HCT116 (cell line): ENCODE measurements at regions not wholly inside any gene's neighbourhood (a gene's known extent, or its start where the extent isn't known, plus 50 kb on each side); places are given as distances from the start of the nearest gene placed in this dataset.

Experiments used
- ATAC-seq: fragments of 200-7000 bp; cut with Tn5 transposase; 2 replicates; pipeline ENCODE4 v1.9.1; 2020; ENCODE audit warnings: mild to moderate bottlenecking, moderate library complexity
- BruUV-seq: library from RNA; stranded (reverse); fragments of 400-500 nt; replicated peaks from 2 replicates; lab custom pipeline; 2021; lab: Mats Ljungman, UMichigan
- CTCF ChIA-PET: fragments of 300-600 bp; sonication (Branson Sonifier 250); formaldehyde crosslinking; loops from one replicate; lab custom pipeline; 2021; ENCODE audit warnings: antibody characterized with exemption; lab: Charles Lee
- POLR2A ChIA-PET: fragments of 300-600, 350-600 bp; sonication (Branson Sonifier 250); formaldehyde crosslinking; loops from one replicate; lab custom pipeline; 2021; ENCODE audit warnings: antibody characterized with exemption; lab: Charles Lee
- RAD21 ChIA-PET, 2 experiments: fragments of 300-600 bp; sonication (Branson Sonifier 250); formaldehyde crosslinking; loops; one replicate each; lab custom pipeline; 2023; ENCODE audit warnings: low total read pairs in 2 of 2; ENCODE audit not compliant: uncharacterized antibody in 2 of 2, unreplicated experiment in 2 of 2, low non-redundant PET in 1 of 2; lab: Charles Lee
- DNase-seq: peaks from one replicate; pipeline ENCODE4 v3.0.0-alpha.2; 2010; ENCODE audit warnings: low read depth, low spot score
- H2AFZ ChIP-seq: fragments of 200-600 bp; shearing (Covaris generic), sonication (generic); 2 replicates; pipeline ENCODE4 v1.6.1; 2017; ENCODE audit warnings: low read depth, mixed run types, mixed read lengths, antibody characterized with exemption, low read length; ENCODE audit not compliant: poor library complexity, severe bottlenecking
- H3K27ac ChIP-seq: 2 replicates; pipeline ENCODE4 v1.5.1; 2012; ENCODE audit warnings: low read depth, low read length
- H3K27me3 ChIP-seq: fragments of 200-600 bp; sonication (generic); 2 replicates; pipeline ENCODE4 v1.6.1; 2016; ENCODE audit warnings: mixed run types, low read length, mixed read lengths; ENCODE audit not compliant: insufficient read depth
- H3K36me3 ChIP-seq, 2 experiments: fragments of 200-500 bp in 1 of 2; fragments of 200-600 bp in 1 of 2; sonication (Bioruptor generic) in 1 of 2; sonication (generic) in 1 of 2; 2 replicates each; pipeline versions ENCODE4 v1.5.1 to v1.6.1; 2014 to 2016; ENCODE audit warnings: low read length in 2 of 2, inconsistent platforms in 1 of 2, mixed read lengths in 1 of 2, mixed run types in 1 of 2; ENCODE audit not compliant: insufficient read depth in 2 of 2, control insufficient read depth in 1 of 2
- H3K4me1 ChIP-seq, 2 experiments: fragments of 200-600 bp in 1 of 2; sonication (generic) in 1 of 2; 2 replicates each; pipeline versions ENCODE4 v1.5.1 to v1.6.1; 2012 to 2017; ENCODE audit warnings: low read length in 2 of 2, inconsistent platforms in 1 of 2, mild to moderate bottlenecking in 1 of 2, mixed read lengths in 1 of 2, mixed run types in 1 of 2, moderate library complexity in 1 of 2; ENCODE audit not compliant: insufficient read depth in 2 of 2, control insufficient read depth in 1 of 2
- H3K4me2 ChIP-seq: fragments of 200-600 bp; sonication (generic); 2 replicates; pipeline ENCODE4 v1.6.1; 2017; ENCODE audit warnings: mixed run types, low read length, mixed read lengths
- H3K4me3 ChIP-seq, 2 experiments: fragments of 200-600 bp in 1 of 2; sonication (generic) in 1 of 2; replicated peaks in 1 of 2; 2 replicates each; pipeline ENCODE4 v1.5.1; 2011 to 2016; ENCODE audit warnings: low read length in 2 of 2, control low read depth in 1 of 2, low read depth in 1 of 2, mild to moderate bottlenecking in 1 of 2, mixed read lengths in 1 of 2, mixed run types in 1 of 2
- H3K79me2 ChIP-seq: fragments of 200-600 bp; sonication (generic); 2 replicates; pipeline ENCODE4 v1.6.1; 2017; ENCODE audit warnings: mild to moderate bottlenecking, mixed run types, low read length, moderate library complexity, mixed read lengths; ENCODE audit not compliant: insufficient read depth
- H3K9ac ChIP-seq: fragments of 200-600 bp; sonication (generic); 2 replicates; pipeline ENCODE4 v1.6.1; 2016; ENCODE audit warnings: low read length, mixed read lengths
- H3K9me2 ChIP-seq: fragments of 200-600 bp; sonication (generic), shearing (Covaris generic); 2 replicates; pipeline ENCODE4 v1.6.1; 2017; ENCODE audit warnings: mixed run types, mild to moderate bottlenecking, moderate library complexity; ENCODE audit not compliant: insufficient read depth
- H3K9me3 ChIP-seq, 2 experiments: fragments of 200-500 bp in 1 of 2; fragments of 200-600 bp in 1 of 2; sonication (Bioruptor generic) in 1 of 2; sonication (generic) in 1 of 2; 2 replicates each; pipeline ENCODE4 v1.6.1; 2014 to 2017; ENCODE audit warnings: low read length in 2 of 2, mixed read lengths in 2 of 2, inconsistent platforms in 1 of 2, low read depth in 1 of 2, mild to moderate bottlenecking in 1 of 2, mixed run types in 1 of 2, moderate library complexity in 1 of 2; ENCODE audit not compliant: control insufficient read depth in 1 of 2, insufficient read depth in 1 of 2
- H4K20me1 ChIP-seq: fragments of 200-600 bp; sonication (generic), shearing (Covaris generic); 2 replicates; pipeline ENCODE4 v1.6.1; 2017; ENCODE audit warnings: mixed run types, mild to moderate bottlenecking, moderate library complexity; ENCODE audit not compliant: insufficient read depth
- CBX3 ChIP-seq: IDR thresholded peaks from 2 replicates; pipeline ENCODE4 v1.6.1; 2012; ENCODE audit warnings: low read depth
- EZH2phosphoT487 ChIP-seq: fragments of 200-600 bp; IDR thresholded peaks from 2 replicates; pipeline ENCODE4 v1.6.1; 2018; ENCODE audit warnings: antibody characterized with exemption, borderline replicate concordance
- FOSL1 ChIP-seq: IDR thresholded peaks from 2 replicates; pipeline ENCODE4 v1.6.1; 2012; ENCODE audit warnings: low read depth
- JUND ChIP-seq: IDR thresholded peaks from 2 replicates; pipeline ENCODE4 v1.6.1; 2012
- POLR2A ChIP-seq: IDR thresholded peaks from 2 replicates; pipeline ENCODE4 v1.7.0; 2011; ENCODE audit warnings: borderline replicate concordance; ENCODE audit not compliant: insufficient read depth, insufficient read length; ENCODE audit errors: extremely low read depth
- SP1 ChIP-seq: IDR thresholded peaks from 2 replicates; pipeline ENCODE4 v1.6.1; 2012; ENCODE audit warnings: low read depth
- SRF ChIP-seq: IDR thresholded peaks from 2 replicates; pipeline ENCODE4 v1.6.1; 2012; ENCODE audit warnings: low read depth
- TCF7L2 ChIP-seq: IDR thresholded peaks from 2 replicates; pipeline ENCODE4 v1.7.0; 2011; ENCODE audit warnings: borderline replicate concordance, inconsistent platforms; ENCODE audit not compliant: insufficient read depth, insufficient read length; ENCODE audit errors: extremely low read depth
- YY1 ChIP-seq: IDR thresholded peaks from 2 replicates; pipeline ENCODE4 v1.6.1; 2011; ENCODE audit warnings: low read length, low read depth, moderate library complexity, mild to moderate bottlenecking; ENCODE audit not compliant: insufficient replicate concordance; ENCODE audit errors: extremely low read depth
- ZFX ChIP-seq: fragments of 450-650 bp; IDR thresholded peaks from 2 replicates; pipeline ENCODE4 v1.6.1; 2017
- ZNF274 ChIP-seq: fragments of 200-500 bp; sonication (Bioruptor generic); IDR thresholded peaks from 2 replicates; pipeline ENCODE4 v1.6.1; 2014; ENCODE audit warnings: mild to moderate bottlenecking, low read depth, low read length, inconsistent platforms
- intact Hi-C: fragments of 100-400 bp; cut with micrococcal nuclease; formaldehyde crosslinking; loops from 2 replicates; pipeline ENCODE4 v1.10.0; 2022
- TF ChIP-seq, protein P1 (sequence below), 3 experiments: fragments of 200-600 bp in 1 of 3; sonication (generic) in 1 of 3; IDR thresholded peaks in 2 of 3; conservative IDR thresholded peaks in 1 of 3; 2 replicates each; pipeline ENCODE4 v1.5.1; 2012 to 2017; ENCODE audit warnings: low read depth in 2 of 3, low read length in 2 of 3, antibody characterized with exemption in 1 of 3, borderline replicate concordance in 1 of 3, control low read depth in 1 of 3, mild to moderate bottlenecking in 1 of 3, mixed read lengths in 1 of 3, mixed run types in 1 of 3, moderate library complexity in 1 of 3; ENCODE audit not compliant: insufficient read depth in 1 of 3
- TF ChIP-seq, protein P2 (sequence below): IDR thresholded peaks from 2 replicates; pipeline ENCODE4 v1.6.1; 2012
- TF ChIP-seq, protein P3 (sequence below): IDR thresholded peaks from 2 replicates; pipeline ENCODE4 v1.6.1; 2012; ENCODE audit warnings: low read depth
- TF ChIP-seq, protein P4 (sequence below): IDR thresholded peaks from 2 replicates; pipeline ENCODE4 v1.6.1; 2012

DNA sequence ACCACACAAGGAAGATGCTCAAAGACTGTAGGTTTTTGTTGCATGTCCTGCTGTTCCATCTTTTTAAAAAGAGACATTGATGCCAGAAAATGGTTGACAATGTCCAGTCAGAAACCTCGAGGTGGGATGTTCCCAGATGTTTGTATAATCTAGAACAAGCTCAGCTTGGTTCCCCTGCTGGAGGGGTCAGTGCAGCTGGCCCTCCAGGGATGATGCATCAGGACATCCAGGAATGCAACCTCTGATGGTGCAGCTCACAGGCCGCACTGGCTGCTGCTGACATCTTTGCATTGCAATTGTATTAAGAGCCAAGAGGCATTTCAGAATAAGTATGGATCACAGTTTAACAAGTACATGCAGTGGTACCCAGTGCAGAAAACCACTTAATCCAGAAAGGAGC lies 122.4 kb downstream of the MED10 start:
- ChIA-PET RAD21 (no interaction called here), POLR2A (no interaction called here)

More for the DNA sequence above, 122.4 kb downstream of the MED10 start:
- TF ChIP-seq CBX3: no peak
- TF ChIP-seq, protein P1, sequence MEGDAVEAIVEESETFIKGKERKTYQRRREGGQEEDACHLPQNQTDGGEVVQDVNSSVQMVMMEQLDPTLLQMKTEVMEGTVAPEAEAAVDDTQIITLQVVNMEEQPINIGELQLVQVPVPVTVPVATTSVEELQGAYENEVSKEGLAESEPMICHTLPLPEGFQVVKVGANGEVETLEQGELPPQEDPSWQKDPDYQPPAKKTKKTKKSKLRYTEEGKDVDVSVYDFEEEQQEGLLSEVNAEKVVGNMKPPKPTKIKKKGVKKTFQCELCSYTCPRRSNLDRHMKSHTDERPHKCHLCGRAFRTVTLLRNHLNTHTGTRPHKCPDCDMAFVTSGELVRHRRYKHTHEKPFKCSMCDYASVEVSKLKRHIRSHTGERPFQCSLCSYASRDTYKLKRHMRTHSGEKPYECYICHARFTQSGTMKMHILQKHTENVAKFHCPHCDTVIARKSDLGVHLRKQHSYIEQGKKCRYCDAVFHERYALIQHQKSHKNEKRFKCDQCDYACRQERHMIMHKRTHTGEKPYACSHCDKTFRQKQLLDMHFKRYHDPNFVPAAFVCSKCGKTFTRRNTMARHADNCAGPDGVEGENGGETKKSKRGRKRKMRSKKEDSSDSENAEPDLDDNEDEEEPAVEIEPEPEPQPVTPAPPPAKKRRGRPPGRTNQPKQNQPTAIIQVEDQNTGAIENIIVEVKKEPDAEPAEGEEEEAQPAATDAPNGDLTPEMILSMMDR (IDR thresholded peaks at IDR 0.05 in 2 of 3, conservative IDR thresholded peaks at IDR 0.05 in 1 of 3; ENCODE audit: borderline replicate concordance in 1 of 3, insufficient read depth in 1 of 3, low read depth in 2 of 3, low read length in 2 of 3): no peak
- no peak for TF ChIP-seq SP1
- TF ChIP-seq, protein P2, sequence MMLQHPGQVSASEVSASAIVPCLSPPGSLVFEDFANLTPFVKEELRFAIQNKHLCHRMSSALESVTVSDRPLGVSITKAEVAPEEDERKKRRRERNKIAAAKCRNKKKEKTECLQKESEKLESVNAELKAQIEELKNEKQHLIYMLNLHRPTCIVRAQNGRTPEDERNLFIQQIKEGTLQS: no peak
- TF ChIP-seq, protein P3, sequence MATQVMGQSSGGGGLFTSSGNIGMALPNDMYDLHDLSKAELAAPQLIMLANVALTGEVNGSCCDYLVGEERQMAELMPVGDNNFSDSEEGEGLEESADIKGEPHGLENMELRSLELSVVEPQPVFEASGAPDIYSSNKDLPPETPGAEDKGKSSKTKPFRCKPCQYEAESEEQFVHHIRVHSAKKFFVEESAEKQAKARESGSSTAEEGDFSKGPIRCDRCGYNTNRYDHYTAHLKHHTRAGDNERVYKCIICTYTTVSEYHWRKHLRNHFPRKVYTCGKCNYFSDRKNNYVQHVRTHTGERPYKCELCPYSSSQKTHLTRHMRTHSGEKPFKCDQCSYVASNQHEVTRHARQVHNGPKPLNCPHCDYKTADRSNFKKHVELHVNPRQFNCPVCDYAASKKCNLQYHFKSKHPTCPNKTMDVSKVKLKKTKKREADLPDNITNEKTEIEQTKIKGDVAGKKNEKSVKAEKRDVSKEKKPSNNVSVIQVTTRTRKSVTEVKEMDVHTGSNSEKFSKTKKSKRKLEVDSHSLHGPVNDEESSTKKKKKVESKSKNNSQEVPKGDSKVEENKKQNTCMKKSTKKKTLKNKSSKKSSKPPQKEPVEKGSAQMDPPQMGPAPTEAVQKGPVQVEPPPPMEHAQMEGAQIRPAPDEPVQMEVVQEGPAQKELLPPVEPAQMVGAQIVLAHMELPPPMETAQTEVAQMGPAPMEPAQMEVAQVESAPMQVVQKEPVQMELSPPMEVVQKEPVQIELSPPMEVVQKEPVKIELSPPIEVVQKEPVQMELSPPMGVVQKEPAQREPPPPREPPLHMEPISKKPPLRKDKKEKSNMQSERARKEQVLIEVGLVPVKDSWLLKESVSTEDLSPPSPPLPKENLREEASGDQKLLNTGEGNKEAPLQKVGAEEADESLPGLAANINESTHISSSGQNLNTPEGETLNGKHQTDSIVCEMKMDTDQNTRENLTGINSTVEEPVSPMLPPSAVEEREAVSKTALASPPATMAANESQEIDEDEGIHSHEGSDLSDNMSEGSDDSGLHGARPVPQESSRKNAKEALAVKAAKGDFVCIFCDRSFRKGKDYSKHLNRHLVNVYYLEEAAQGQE: no peak
- TF ChIP-seq FOSL1: no peak
- no peak for TF ChIP-seq SRF
- TF ChIP-seq TCF7L2: no peak
- no peak for TF ChIP-seq YY1
- TF ChIP-seq JUND: no peak
- no peak for TF ChIP-seq ZFX
- TF ChIP-seq, protein P4, sequence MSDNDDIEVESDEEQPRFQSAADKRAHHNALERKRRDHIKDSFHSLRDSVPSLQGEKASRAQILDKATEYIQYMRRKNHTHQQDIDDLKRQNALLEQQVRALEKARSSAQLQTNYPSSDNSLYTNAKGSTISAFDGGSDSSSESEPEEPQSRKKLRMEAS: no peak
- no peak for TF ChIP-seq POLR2A
- TF ChIP-seq EZH2phosphoT487: no peak
- no peak for TF ChIP-seq ZNF274
- CTCF ChIA-PET: no interaction called here
- H3K27ac ChIP-seq: no peak overlapping the region
- H2AFZ ChIP-seq: no peak overlapping the region
- no peaks in the 10 kb centered on the region for H3K9me3 ChIP-seq
- no peaks in the 10 kb centered on the region for H3K36me3 ChIP-seq
- H3K4me3 ChIP-seq: no peak overlapping the region
- no peak for DNase-seq
- H4K20me1 ChIP-seq: no peaks in the 10 kb centered on the region
- ATAC-seq: no peak
- no peaks in the 10 kb centered on the region for H3K4me1 ChIP-seq
- H3K9me2 ChIP-seq: no peaks in the 10 kb centered on the region
- peaks cover 10% of the 10 kb centered on the region; the same call in 1 of the 2 replicates for H3K27me3 ChIP-seq
- intact Hi-C loops: no loop called here
- H3K79me2 ChIP-seq: no peaks in the 10 kb centered on the region
- H3K9ac ChIP-seq: no peak overlapping the region
- no peak overlapping the region for H3K4me2 ChIP-seq
- BruUV-seq: no TSS peak
